ENCODE measurements at regions not wholly inside any gene's neighbourhood (a gene's known extent, or its start where the extent isn't known, plus 50 kb on each side); places are given as distances from the start of the nearest gene placed in this dataset.

DNA sequence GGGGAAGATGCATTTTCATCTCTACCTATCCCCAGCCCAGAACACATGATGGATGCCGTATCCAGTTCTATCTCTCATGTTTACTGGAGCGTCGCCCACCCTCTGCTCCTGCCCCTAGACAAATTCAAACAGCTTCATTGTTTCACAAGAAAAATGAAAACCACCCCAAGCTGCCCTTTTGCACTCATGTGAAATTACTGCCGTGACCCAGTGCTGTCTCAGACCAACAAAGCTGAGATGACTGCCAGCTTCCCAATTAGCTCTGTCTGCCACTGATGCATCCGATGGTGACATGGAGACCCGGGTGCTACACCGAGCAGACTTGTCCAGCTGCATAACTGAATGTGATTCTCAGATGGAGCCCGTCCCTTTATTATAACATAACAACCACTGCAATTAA, 67.7 kb downstream of the FOXI2 start (continued):
- TF ChIP-seq EP300 (IDR thresholded peaks at IDR 0.05; ENCODE audit: borderline replicate concordance in 1 of 2, low read depth in 2 of 2, low read length in 2 of 2): no peak
- no peak for TF ChIP-seq PHF8 (conservative IDR thresholded peaks at IDR 0.05; ENCODE audit: low read depth, low read length)
